ENCODE measurements at regions not wholly inside any gene's neighbourhood (a gene's known extent, or its start where the extent isn't known, plus 50 kb on each side); places are given as distances from the start of the nearest gene placed in this dataset.

GRCh38 chr10:133006202-133006601 is 63.8 kb upstream of the CFAP46 start:
- Histone ChIP-seq H3K36me3 (replicated peaks in 1 of 2; ENCODE audit: control insufficient read depth in 1 of 2, insufficient read depth in 2 of 2, low read length in 2 of 2) (no peaks in the 10 kb centered on the region), H3K9me3 (replicated peaks in 1 of 2; ENCODE audit: control insufficient read depth in 1 of 2, insufficient read depth in 1 of 2, low read length in 2 of 2) (no peaks in the 10 kb centered on the region), H3K79me2 (ENCODE audit: insufficient read depth, low read length) (peaks cover 7% of the 10 kb centered on the region), H3K9ac (ENCODE audit: insufficient read depth, low read length, poor library complexity, severe bottlenecking) (no peak overlapping the region), H3K27me3 (ENCODE audit: control insufficient read depth in 2 of 2, insufficient read depth in 2 of 2, low read length in 2 of 2) (peaks cover 0 to 3% of the 10 kb centered on the region in 2 donors), H3K4me3 (replicated peaks in 1 of 3; ENCODE audit: low read depth in 2 of 3, low read length in 3 of 3) (no peak overlapping the region), H3K4me2 (replicated peaks; ENCODE audit: extremely low read depth, low read length, poor library complexity, severe bottlenecking) (no peak overlapping the region), H4K20me1 (ENCODE audit: insufficient read depth, low read length) (no peaks in the 10 kb centered on the region), H3K4me1 (ENCODE audit: control insufficient read depth in 1 of 2, insufficient read depth in 2 of 2, low read length in 2 of 2) (peaks cover 27 to 46% of the 10 kb centered on the region in 2 donors), H3K27ac (ENCODE audit: low read depth in 1 of 2, low read length in 2 of 2) (no peak overlapping the region), H2AFZ (ENCODE audit: insufficient read depth, low read depth, low read length, poor library complexity, severe bottlenecking) (no peak overlapping the region)
- 95% methylated on average over 8 of the region's 10 CpGs for WGBS (ENCODE audit: insufficient coverage)
- Mint-ChIP-seq H3K27ac (peak overlapping the region in 1 of 7 donors; percentile 30), H3K4me1 (peaks cover 24% of the 10 kb centered on the region), H3K36me3 (no peaks in the 10 kb centered on the region), H3K9me3 (peaks cover 0 to 1% (median 0%) of the 10 kb centered on the region in 7 donors), H3K27me3 (ENCODE audit: low read depth in 3 of 3) (peaks cover 2 to 18% (median 14%) of the 10 kb centered on the region in 3 donors), H3K4me3 (no peak overlapping the region)
- TF ChIP-seq CTCF (IDR thresholded peaks at IDR 0.05) = no peak
- intact Hi-C loops (cut with micrococcal nuclease) = no loop called here
- DNase-seq = no peak

GRCh38 chr10:133004478-133004877 is 62.1 kb upstream of the CFAP46 start:
- peaks cover 13 to 31% of the 10 kb centered on the region in 2 donors for H3K4me1 ChIP-seq (ENCODE audit: control insufficient read depth in 1 of 2, insufficient read depth in 2 of 2, low read length in 2 of 2)
- peaks cover 0 to 3% of the 10 kb centered on the region in 2 donors for H3K27me3 ChIP-seq (ENCODE audit: control insufficient read depth in 2 of 2, insufficient read depth in 2 of 2, low read length in 2 of 2)

More at GRCh38 chr10:133004478-133004877, 62.1 kb upstream of the CFAP46 start:
- H3K4me1 Mint-ChIP-seq = peaks cover 15% of the 10 kb centered on the region
- H3K27ac ChIP-seq (ENCODE audit: low read depth in 1 of 2, low read length in 2 of 2) = no peak overlapping the region
- H3K27ac Mint-ChIP-seq = no peak overlapping the region
- no peaks in the 10 kb centered on the region for H3K9me3 ChIP-seq (replicated peaks in 1 of 2; ENCODE audit: control insufficient read depth in 1 of 2, insufficient read depth in 1 of 2, low read length in 2 of 2)
- no peak overlapping the region for H3K4me2 ChIP-seq (replicated peaks; ENCODE audit: extremely low read depth, low read length, poor library complexity, severe bottlenecking)
- no peaks in the 10 kb centered on the region for H4K20me1 ChIP-seq (ENCODE audit: insufficient read depth, low read length)
- intact Hi-C loops (cut with micrococcal nuclease) = no loop called here
- no peak overlapping the region for H3K4me3 ChIP-seq (replicated peaks in 1 of 3; ENCODE audit: low read depth in 2 of 3, low read length in 3 of 3)
- no peak overlapping the region for H2AFZ ChIP-seq (ENCODE audit: insufficient read depth, low read depth, low read length, poor library complexity, severe bottlenecking)
- no peak for DNase-seq
- H3K4me3 Mint-ChIP-seq = no peak overlapping the region
- WGBS (ENCODE audit: insufficient coverage) = 80% methylated on average over 10 of the region's 10 CpGs
- no peak overlapping the region for H3K9ac ChIP-seq (ENCODE audit: insufficient read depth, low read length, poor library complexity, severe bottlenecking)
- H3K79me2 ChIP-seq (ENCODE audit: insufficient read depth, low read length) = no peaks in the 10 kb centered on the region
- peaks cover 5 to 21% (median 16%) of the 10 kb centered on the region in 3 donors for H3K27me3 Mint-ChIP-seq (ENCODE audit: low read depth in 3 of 3)
- TF ChIP-seq CTCF (IDR thresholded peaks at IDR 0.05) = no peak
- H3K9me3 Mint-ChIP-seq = peaks cover 0 to 1% (median 0%) of the 10 kb centered on the region in 7 donors
- no peaks in the 10 kb centered on the region for H3K36me3 ChIP-seq (replicated peaks in 1 of 2; ENCODE audit: control insufficient read depth in 1 of 2, insufficient read depth in 2 of 2, low read length in 2 of 2)
- no peaks in the 10 kb centered on the region for H3K36me3 Mint-ChIP-seq

All from CD14-positive monocyte (primary cell).